Embryonic facial prominence (tissue), 1 donor: ENCODE measurements at regions not wholly inside any gene's neighbourhood (a gene's known extent, or its start where the extent isn't known, plus 50 kb on each side); places are given as distances from the start of the nearest gene placed in this dataset.
"Not testable (repeated sequence)": the region's sequence is repeated elsewhere in the genome, so short reads cannot be mapped to it uniquely, and the experiment has no call there.

Experiments
- DNase-seq: peaks from one replicate; pipeline ENCODE4 v3.0.0-alpha.2; 2016; ENCODE audit errors: extremely low spot score

DNA sequence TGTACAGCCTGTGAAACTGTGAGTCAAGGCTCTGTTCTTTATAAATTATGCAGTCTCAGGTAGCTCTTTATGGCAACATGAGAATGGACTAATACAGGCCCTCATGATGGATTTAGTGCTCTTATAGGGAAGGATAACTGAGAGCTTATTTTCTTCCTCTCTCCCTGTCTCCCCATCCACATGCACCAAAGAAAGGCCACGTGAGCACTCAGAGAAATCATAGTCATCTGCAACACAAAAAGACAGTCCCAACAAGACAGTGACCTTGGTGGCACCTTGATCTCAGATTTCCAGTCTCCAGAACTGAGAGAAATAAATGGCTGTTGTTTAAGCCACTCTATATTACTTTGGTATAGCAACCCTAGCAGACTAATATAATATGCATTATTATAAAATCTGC, 2133.6 kb upstream of the ACO1 start:
- no peak for DNase-seq

DNA sequence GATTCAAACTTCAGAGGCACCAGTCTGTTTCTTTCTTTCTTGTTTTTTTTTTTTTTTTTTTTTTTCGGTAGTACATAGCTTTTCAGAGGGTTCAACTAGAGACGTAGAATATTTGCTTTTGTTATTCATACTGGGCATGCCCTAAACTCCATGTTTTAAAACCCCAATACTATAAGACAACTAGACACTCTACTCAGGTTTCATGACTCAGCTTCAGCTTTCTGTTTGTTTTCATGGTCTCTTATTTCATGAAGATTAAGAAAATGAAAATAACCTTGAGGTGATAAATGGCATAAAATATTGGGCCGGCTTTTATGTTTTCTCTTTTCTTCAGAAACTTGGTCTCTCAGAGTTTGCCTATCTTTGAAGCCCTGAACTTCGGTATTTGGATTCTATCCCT, 2126.3 kb upstream of the ACO1 start:
- no peak for DNase-seq

DNA sequence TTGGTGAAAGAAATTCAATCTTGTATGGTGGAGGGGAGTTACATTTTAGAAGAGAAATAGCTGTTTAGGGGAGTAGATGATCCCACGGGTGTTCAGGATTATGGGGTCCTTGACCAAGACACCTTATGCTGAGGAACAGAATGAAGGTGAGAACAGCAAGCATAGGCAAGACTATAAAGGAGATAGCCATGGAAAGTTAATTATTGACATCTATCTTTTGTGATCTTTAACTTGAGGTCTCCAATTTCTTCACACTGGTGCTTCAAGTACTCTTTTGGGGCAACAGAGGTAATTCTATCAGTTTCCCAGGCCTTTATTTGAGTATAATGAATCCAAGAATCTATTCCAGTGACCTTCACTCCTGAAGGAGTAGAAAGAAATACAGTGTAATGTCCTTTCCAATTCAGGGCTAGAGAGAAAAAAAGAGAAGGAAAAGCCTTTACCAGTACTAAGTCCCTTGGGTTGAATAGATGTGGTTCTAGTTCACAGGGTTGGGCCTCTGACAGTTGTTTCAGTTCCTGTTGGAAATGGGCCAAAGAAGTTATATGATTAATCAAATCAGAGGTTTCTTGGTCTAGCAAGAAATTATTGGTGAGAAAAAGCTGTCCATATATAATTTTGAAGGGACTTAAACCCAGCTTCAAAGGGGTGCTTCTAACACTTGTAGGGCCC, 2104.1 kb upstream of the ACO1 start:
- DNase-seq = no peak

DNA sequence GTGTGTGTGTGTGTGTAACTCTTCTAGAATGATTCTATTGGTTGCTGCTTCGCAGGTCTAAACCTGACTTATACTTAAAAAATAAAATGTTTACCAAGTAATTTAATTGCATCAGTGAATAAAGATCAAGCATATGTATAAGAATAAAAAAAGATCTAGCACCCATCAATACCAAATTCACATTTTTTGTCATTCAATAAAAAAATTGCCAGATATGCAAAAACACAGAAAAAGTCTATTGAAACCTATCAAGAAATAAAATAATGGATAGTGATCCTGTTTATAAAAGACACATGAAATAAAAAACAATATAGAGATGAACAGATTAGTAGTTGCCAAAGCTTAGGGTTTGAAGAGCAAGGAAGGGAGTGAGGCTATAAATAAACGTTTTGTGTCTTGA, 2095.0 kb upstream of the ACO1 start:
- DNase-seq = no peak

DNA sequence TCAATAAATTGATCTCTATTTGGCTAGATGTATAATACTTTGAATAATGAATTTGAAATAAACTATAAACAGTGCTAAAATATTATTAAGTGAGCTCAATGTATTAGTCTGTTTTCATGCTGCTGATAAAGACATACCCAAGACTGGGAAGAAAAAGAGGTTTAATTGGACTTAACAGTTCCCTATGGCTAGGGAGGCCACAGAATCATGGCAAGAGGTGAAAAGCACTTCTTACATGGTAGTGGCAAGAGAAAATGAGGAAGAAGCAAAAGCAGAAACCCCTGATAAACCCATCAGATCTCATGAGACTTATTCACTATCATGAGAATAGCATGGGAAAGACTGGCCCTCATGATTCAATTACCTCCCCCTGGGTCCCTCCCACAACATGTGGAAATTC, 2092.4 kb upstream of the ACO1 start:
- not testable (repeated sequence) for DNase-seq

DNA sequence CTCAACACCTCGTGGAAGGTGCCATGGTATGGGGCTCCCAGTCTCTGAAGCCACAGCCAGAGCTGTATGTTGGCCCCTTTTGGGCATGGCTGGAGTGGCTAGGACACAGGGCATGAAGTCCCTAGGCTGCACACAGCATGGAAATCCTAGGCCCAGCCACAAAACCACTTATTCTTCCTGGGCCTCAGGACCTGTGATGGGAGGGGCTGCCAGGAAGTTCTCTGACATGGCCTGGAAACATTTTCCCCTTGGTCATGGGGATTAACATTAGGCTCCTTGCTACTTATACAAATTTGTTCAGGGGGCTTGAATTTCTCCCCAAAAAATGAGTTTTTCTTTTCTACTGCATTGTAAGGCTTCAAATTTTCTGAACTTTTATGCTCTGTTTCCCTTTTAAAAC, 2091.2 kb upstream of the ACO1 start:
- DNase-seq = no peak

DNA sequence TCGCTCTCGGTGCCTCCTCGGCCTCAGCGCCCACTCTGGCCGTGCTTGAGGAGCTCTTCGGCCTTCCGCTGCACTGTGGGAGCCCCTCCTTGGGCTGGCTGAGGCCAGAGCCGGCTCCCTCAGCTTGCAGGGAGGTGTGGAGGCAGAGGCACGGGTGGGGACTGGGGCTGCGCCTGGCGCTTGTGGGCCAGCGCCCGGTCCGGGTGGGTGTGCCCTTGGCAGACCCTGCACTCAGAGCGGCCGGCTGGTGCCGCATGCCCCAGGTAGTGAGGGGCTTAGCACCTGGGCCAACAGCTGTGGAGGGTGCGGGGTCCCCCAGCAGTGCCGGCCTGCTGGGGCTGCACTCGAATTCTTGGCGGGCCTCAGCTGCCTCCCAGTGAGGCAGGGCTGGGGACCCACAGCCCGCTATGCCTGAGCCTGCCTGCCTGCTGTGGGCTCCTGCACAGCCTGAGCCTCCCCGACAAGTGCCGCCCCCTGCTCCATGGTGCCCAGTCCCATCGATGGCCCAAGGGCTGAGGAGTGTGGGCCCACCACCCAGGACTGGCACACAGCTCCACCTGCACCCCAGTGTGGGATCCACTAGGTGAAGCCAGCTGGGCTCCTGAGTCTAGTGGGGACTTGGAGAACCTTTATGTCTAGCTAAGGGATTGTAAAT, 2085.2 kb upstream of the ACO1 start:
- no peak for DNase-seq

DNA sequence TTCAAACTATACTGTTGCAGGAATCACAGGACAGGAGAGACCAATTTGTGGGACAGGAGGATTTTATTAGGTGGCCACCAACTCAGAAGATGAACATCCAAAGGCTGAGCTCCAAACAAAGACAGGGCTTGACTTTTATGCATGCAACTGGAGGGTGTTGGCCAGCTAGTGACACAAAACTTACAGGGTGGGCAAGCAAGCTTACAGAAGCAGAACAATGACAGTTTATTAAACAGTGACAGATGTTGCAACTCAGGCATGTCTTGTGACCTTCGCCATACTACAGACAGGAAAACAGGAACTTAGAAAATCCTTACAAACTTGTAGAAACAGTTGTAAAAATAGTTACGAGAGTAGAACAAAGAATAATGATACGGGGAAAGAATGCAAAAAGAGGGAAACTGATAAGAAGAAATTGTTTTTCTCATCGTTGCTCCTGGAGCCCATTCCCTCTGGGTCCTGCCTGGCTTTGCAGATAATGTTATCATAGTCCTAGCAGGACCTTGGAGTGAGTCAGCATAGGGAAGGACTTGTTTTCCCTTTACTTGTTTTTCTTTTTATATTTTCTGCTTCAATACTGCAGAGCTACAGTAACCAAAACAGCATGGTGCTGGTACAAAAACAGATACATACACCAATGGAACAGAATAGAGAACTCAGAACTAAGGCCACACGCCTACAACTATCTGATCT, 2083.0 kb upstream of the ACO1 start:
- no peak for DNase-seq

DNA sequence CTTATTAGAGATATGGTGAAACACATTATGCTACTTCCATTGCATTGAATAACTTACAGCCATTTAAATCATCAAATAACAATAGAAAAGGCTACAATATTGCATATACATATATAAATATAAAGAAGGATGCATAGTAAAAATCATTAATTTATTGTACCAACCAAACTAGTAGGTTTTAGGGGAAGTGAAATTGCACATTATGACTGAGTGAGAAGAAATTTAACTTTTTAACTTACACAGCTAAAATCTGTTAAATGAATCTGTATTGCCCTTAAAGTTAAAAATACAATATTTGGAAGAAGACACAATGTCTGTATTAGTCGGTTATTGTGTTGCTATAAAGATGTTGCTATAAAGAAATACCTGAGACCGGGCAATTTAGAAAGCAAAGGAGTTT, 2073.7 kb upstream of the ACO1 start:
- no peak for DNase-seq

DNA sequence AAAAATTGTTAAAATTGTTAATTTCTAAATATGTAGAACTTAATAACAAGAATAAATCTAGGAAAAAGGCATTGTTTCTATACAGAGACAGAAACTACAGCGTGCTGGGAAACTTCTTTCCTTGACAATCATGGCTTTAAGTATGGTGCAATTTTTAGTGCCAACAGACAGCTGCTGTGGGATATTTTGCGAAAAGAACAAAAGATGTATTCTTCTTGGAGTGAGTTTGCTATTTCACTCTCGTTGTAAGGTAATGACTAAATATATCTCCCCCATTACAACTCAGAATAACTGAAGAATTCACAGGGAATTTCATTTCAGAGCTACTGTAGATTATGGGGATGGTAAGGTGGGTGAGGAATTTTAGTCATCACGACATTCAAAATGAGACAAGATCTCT, 2055.0 kb upstream of the ACO1 start:
- no peak for DNase-seq

DNA sequence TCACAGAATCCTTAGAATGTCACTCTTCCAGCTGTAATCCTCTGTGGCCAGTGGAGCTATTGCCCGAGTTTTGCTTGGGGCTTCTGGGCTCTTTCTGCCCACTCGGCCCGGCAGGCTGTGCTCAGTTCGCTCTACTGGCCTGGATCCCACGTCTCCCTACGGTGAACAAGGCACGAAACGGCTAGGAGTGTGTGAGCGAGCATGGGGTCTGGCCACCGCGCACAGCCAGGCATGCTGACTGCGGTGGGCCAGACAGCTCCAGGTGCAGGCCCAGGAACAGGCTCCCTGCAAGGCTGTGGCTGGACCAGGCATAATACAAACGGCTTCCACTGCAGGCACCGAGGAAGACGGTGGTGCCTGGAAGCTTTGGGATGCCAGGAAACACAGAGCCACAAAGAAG, 2035.5 kb upstream of the ACO1 start:
- DNase-seq = no peak

DNA sequence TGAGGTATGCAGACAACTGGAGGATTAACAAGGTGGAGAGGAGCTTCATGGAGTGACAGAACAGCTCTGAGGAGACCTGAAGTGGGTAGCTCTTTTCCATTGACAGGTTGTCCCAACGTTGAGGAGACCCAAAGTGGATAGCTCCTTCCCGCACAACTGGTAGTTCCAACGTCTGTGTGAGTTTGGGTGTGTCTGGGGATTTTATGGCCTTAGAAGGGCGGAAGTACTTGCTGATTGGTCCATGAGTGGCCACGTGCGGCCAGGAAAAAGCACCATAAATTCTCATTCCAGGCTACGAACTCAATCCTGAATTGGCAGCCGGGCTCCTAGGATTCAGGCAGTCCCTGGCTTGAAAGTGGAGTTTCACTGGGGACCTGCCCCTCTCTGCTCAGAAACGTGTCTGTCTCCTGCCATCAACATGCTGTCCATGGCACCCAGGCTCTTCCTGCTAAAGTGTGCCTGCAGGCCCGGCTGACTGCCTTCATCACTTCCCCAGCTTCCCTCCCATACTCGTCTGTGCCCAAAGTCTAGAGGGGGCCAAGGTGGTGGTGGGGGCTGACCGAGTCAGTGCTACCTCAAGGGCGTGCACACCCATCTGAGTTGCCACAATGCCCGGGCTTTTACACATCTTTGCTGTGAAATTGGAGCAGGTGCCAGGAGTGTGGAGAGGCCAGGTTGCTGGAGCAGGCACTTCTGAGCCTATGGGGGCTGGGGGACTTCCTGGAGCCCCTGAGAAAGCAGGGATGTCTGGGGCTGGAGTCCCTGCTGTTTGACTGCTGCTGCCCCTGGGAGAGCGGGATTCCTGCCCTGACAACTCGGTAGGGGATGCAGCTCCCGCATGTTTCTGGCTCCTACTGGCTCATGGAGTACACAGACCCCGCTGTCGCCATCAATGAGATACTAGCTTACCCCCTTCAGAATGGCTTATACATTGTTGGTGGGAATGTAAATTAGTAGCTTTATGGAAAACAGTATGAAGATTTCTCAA, 2034.6 kb upstream of the ACO1 start:
- DNase-seq = no peak

DNA sequence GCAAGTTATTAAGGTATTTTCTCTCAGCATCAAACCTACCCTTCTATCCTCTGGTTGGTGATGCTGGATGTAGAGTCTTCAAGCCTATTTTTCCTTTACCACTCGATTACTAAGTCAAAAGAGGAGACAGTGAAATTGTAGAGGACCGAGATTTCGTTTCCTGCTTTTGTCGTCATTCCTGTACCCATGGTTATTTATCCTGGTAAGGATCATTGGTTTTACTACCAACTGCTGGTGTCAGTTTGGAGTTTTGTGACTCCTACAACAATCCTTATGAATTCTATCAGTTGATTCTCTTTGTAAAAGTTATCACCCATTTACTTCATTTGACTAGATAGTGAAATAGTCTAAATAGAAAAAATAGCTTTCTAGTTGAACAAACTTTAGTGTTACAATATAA, 2028.2 kb upstream of the ACO1 start:
- no peak for DNase-seq

DNA sequence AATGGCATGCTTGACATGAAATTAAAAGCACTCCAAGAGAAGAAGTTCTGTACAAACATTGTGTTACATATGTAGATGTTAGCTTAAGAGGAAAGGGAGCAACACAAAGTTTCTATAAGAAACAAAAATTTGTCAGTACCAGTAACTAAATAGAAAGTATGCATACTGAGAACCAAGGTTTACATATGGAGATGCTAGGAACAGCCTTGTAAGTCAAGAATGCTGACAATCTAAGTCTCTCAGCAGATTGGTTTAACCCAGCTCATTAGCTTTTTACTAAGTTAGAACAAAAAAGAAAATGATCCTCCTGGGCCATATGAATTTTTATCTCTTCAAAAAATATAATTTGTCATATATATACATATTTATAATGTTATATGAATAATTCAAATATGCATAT, 2022.1 kb upstream of the ACO1 start:
- DNase-seq = no peak

DNA sequence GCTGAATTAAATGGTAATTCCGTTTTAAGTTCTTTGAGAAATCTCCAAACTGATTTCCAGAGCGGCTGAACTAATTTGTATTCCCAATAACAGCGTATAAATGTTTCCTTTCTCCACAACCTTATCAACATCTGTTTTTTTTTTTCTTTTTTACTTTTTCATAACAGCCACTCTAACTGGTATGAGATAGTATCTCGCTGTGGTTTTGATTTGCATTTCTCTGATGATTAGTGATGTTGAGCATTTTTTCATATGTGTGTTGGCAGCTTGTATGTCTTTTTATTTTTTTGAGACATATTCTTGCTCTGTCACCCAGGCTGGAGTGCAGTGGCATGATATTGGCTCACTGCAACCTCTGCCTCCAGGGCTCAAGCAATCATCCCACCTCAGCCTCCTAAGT, 2018.3 kb upstream of the ACO1 start:
- not testable (repeated sequence) for DNase-seq

DNA sequence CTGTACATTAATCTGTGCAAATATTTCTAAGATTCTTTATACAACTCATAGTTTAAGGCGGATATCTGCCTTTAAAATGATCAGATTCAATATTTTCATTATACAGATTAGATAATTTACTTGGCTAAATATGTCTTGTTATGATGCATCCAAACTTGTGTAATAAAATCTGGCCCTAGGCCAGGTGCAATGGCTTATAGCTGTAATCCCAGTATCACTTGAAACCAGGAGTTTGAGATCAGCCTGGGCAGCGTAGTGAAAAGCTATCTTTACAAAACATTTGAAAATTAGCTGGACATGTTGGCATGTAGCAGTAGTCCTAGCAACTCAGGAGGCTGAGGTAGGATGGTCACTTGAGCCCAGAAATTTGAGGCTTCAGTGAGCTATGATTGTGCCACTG, 2002.2 kb upstream of the ACO1 start:
- no peak for DNase-seq

DNA sequence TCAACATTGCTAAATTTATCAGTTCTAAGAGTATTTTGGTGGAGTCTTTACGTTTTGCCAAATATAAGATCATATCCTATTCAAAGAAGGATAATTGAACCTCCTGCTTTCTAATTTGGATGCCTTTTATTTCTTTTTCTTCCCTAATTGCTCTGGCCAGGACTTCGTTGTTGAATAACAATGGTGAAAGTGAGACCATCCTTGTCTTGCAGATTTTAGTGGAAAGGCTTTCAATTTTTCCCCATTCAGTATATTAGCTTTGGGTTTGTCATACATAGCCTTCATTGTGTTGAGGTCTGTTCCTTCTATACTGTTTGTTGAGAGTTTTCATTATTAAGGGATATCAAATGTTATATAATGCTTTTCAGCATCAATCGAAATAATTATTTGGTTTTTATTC, 1974.2 kb upstream of the ACO1 start:
- DNase-seq = no peak

DNA sequence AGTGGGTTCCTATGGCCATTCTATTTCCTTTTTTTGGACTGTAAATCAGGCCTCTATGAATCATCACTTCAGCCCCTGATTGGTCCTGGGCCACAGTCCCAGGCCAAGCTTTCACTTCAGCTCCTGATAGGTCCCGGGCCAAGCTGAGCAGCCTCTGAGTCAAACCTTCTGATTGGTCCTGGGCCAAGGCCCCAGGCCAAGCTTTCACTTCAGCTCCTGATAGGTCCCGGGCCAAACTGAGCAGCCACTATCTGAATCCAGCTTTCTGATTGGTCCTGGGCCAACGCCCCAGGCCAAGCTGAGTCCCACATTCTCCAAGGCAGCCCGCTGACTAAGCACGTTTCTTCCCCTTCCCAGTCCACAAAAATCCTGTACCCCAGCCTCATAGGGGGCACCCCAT, 1972.9 kb upstream of the ACO1 start:
- no peak for DNase-seq

DNA sequence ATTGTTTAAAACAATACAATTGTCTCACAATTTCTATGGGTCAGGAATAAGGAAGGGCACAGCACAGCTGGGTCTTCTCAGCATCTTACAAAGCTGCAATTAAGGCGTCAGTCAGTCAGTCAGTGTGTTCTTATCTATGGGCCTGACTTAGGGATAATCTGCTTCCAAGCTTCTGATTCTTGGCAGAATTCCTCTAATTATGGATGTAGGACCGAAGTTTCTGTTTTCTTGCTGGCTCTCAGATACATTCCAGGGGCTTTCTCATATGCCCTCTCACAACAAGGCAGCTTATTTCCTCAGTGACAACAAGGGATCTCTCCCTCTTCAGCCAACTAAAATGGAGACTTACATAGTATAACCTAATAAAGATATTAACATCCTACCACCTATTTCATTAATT, 1925.3 kb upstream of the ACO1 start:
- DNase-seq = no peak

DNA sequence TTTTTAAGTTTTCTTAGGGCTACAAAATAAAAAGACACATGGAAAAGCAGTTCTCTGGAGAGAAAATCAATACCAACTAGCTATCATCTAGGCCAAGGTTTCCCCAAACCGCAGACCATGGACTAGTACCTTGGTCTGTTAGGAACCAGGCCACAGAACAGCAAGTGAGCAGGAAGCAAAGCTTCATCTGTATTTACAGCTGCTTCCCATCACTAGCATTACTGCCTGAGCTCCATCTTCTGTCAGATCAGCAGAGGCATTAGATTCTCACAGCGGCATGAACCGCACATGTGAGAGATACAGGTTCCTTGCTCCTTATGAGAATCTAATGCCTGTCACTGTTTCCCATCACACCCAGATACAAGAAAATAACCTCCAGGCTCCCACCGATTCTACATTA, 1907.6 kb upstream of the ACO1 start:
- DNase-seq = no peak

DNA sequence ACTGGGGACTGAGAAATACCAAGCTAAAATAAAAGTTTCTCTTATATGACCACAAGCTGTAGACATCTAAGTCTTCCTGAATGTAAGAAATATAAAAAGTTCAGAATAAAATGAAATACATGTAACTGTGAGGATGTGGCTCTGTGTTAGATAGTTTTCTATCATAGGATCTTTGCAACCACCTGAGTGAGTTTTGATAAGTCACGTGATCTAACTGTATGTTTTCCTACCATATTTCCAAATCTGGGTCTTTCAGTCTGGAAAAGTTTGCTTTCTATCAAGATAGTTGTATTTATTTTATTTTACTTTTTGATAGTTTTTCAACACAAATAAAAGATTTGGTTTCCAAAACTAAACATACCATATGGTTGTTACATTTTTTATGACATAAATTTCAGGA, 1905.8 kb upstream of the ACO1 start:
- DNase-seq = no peak

DNA sequence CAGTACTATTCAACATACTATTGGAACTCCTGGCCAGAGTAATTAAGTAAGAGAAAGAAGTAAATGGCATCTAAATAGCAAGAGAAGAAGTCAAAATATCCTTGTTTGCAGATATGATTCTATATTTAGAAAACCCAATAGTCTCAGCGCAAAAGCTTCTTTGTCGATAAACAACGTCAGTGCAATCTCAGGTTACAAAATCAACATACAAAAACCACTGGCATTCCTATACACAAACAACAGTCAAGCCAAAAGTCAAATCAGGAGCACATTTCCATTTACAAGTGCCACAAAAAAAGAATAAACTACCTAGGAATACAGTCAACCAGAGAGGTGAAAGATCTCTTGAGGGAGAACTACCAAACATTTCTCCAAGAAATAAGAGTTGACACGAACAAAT, 1901.9 kb upstream of the ACO1 start:
- DNase-seq = no peak
